GM21423 (cell line): ENCODE measurements at regions not wholly inside any gene's neighbourhood (a gene's known extent, or its start where the extent isn't known, plus 50 kb on each side); places are given as distances from the start of the nearest gene placed in this dataset.

Experiments used
- ATAC-seq: cut with Tn5 transposase; IDR thresholded peaks from one replicate; pipeline ENCODE4 v1.9.1; 2021; ENCODE audit warnings: mild to moderate bottlenecking, moderate library complexity; ENCODE audit not compliant: unreplicated experiment

GRCh38 chr10:9645404-9645803, 1372.3 kb upstream of the CELF2 start:
- ATAC-seq, result no peak

- ATAC-seq, result no peak
Measured at GRCh38 chr10:9645928-9646600, 1371.6 kb upstream of the CELF2 start.

GRCh38 chr10:9654261-9654660, 1363.4 kb upstream of the CELF2 start:
- no peak for ATAC-seq

- ATAC-seq, result no peak
Measured at GRCh38 chr10:9656386-9656785, 1361.3 kb upstream of the CELF2 start.

- ATAC-seq, result no peak
Measured at GRCh38 chr10:9656996-9657395, 1360.7 kb upstream of the CELF2 start.

- no peak for ATAC-seq
Measured at GRCh38 chr10:9657530-9657929, 1360.1 kb upstream of the CELF2 start.

- ATAC-seq, result no peak
Measured at GRCh38 chr10:9668411-9668810, 1349.3 kb upstream of the CELF2 start.

- no peak for ATAC-seq
Measured at GRCh38 chr10:9670911-9671310, 1346.8 kb upstream of the CELF2 start.

GRCh38 chr10:9681655-9682054, 1336.0 kb upstream of the CELF2 start:
- no peak for ATAC-seq

- ATAC-seq, result no peak
Measured at GRCh38 chr10:9682802-9683201, 1334.9 kb upstream of the CELF2 start.

- ATAC-seq, result no peak
Measured at GRCh38 chr10:9684186-9684585, 1333.5 kb upstream of the CELF2 start.

GRCh38 chr10:9685596-9685995, 1332.1 kb upstream of the CELF2 start:
- ATAC-seq, result no peak

- ATAC-seq, result no peak
Measured at GRCh38 chr10:9688711-9689110, 1329.0 kb upstream of the CELF2 start.

- no peak for ATAC-seq
Measured at GRCh38 chr10:9707216-9707615, 1310.5 kb upstream of the CELF2 start.

GRCh38 chr10:9709849-9710248, 1307.8 kb upstream of the CELF2 start:
- ATAC-seq, result no peak

- no peak for ATAC-seq
Measured at GRCh38 chr10:9712393-9712792, 1305.3 kb upstream of the CELF2 start.

- ATAC-seq, result no peak
Measured at GRCh38 chr10:9719246-9719645, 1298.4 kb upstream of the CELF2 start.

GRCh38 chr10:9733766-9734165, 1283.9 kb upstream of the CELF2 start:
- no peak for ATAC-seq

GRCh38 chr10:9734218-9734617, 1283.5 kb upstream of the CELF2 start:
- no peak for ATAC-seq

- no peak for ATAC-seq
Measured at GRCh38 chr10:9735731-9736130, 1281.9 kb upstream of the CELF2 start.

- ATAC-seq, result no peak
Measured at GRCh38 chr10:9743639-9744038, 1274.0 kb upstream of the CELF2 start.

GRCh38 chr10:9745158-9745557, 1272.5 kb upstream of the CELF2 start:
- ATAC-seq, result no peak

GRCh38 chr10:9757176-9757575, 1260.5 kb upstream of the CELF2 start:
- ATAC-seq, result no peak
